Prostate gland (tissue), 2 donors: ENCODE measurements at regions not wholly inside any gene's neighbourhood (a gene's known extent, or its start where the extent isn't known, plus 50 kb on each side); places are given as distances from the start of the nearest gene placed in this dataset.

Source experiments
- POLR2AphosphoS5 ChIP-seq: sonication (generic); formaldehyde crosslinking; IDR thresholded peaks from one replicate; pipeline ENCODE4 v1.6.1; 2017; ENCODE audit warnings: antibody characterized with exemption
- TF ChIP-seq, protein P1 (sequence below), 4 experiments: fragments of 200-600 bp in 2 of 4; fragments of 450-650 bp in 2 of 4; sonication (generic) in 2 of 4; IDR thresholded peaks; 1 replicate in 3 of 4; 2 replicates in 1 of 4; pipeline ENCODE4 v1.5.1; 2016 to 2019; ENCODE audit warnings: antibody characterized with exemption in 4 of 4, mild to moderate bottlenecking in 2 of 4, moderate library complexity in 2 of 4

DNA sequence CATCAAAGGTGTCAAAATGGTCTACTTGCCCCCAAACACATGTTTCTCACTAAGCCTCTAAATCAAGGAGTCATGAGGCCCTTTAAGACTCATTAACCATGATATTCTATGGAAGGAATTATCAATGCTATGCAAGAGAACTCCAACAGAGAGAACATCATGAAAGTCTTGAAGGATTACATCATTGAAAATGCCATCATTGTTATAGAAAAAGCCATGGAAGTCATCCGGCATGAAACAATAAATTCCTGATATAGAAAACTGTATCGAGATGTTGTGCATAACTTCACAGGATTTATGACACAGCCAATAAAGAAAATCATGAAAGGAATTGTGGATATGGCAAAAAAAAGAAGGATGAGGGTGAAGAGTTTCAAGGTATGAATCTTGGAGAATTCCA is 1363.6 kb upstream of the CDH2 start:
- TF ChIP-seq, protein P1, sequence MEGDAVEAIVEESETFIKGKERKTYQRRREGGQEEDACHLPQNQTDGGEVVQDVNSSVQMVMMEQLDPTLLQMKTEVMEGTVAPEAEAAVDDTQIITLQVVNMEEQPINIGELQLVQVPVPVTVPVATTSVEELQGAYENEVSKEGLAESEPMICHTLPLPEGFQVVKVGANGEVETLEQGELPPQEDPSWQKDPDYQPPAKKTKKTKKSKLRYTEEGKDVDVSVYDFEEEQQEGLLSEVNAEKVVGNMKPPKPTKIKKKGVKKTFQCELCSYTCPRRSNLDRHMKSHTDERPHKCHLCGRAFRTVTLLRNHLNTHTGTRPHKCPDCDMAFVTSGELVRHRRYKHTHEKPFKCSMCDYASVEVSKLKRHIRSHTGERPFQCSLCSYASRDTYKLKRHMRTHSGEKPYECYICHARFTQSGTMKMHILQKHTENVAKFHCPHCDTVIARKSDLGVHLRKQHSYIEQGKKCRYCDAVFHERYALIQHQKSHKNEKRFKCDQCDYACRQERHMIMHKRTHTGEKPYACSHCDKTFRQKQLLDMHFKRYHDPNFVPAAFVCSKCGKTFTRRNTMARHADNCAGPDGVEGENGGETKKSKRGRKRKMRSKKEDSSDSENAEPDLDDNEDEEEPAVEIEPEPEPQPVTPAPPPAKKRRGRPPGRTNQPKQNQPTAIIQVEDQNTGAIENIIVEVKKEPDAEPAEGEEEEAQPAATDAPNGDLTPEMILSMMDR (IDR thresholded peaks at IDR 0.05) = no peak
- no peak for TF ChIP-seq POLR2AphosphoS5
